Upper lobe of right lung (tissue), 1 donor: ENCODE measurements at regions not wholly inside any gene's neighbourhood (a gene's known extent, or its start where the extent isn't known, plus 50 kb on each side); places are given as distances from the start of the nearest gene placed in this dataset.

Experiments
- ATAC-seq: fragments of 200-7000 bp; cut with Tn5 transposase; one replicate; pipeline ENCODE4 v1.9.1; 2020; ENCODE audit warnings: mild to moderate bottlenecking, moderate library complexity
- DNase-seq: peaks from one replicate; pipeline ENCODE4 v3.0.0-alpha.2; 2020
- H3K27ac ChIP-seq: fragments of 200-600 bp; one replicate; pipeline ENCODE4 v1.8.0; 2022
- H3K27me3 ChIP-seq: fragments of 200-600 bp; one replicate; pipeline ENCODE4 v1.8.0; 2022; ENCODE audit warnings: mild to moderate bottlenecking
- H3K36me3 ChIP-seq: fragments of 200-600 bp; one replicate; pipeline ENCODE4 v1.8.0; 2022
- H3K4me1 ChIP-seq: fragments of 200-600 bp; one replicate; pipeline ENCODE4 v1.8.0; 2022
- H3K4me3 ChIP-seq: fragments of 200-600 bp; one replicate; pipeline ENCODE4 v1.8.0; 2022; ENCODE audit warnings: mild to moderate bottlenecking
- H3K9me3 ChIP-seq: fragments of 200-600 bp; one replicate; pipeline ENCODE4 v1.8.0; 2022
- intact Hi-C: fragments of 100-400 bp; cut with DNase I; formaldehyde crosslinking; loops from one replicate; pipeline ENCODE4 v1.11.0; 2022
- TF ChIP-seq, protein P1 (sequence below): fragments of 200-600 bp; IDR thresholded peaks from one replicate; pipeline ENCODE4 v1.8.0; 2022; ENCODE audit warnings: antibody characterized with exemption
- donor health status: DM: no; HTN: yes; CAD: no; lungs with severe emphysema.

DNA sequence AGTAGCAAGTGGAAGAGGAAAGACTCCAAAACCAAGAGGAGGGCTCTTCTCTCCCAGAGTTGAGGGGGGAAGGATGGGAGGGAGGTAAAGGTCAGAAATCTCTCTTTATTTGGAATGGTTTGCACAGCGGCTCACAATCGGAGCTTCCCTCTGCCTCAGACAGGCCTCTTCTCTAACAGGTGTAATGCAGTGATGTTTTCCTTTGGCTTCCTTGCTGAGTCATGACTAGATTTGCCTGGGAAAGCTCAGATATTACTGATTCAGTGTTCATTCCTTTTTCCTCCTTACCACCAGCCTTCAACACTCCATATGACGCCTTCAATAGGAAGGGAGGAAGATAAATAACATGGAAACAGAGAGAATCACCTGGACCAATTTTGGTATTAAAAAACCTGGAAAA lies 136.6 kb downstream of the RNF152 start:
- Histone ChIP-seq H3K9me3 (no peaks in the 10 kb centered on the region), H3K27me3 (no peaks in the 10 kb centered on the region), H3K27ac (no peak overlapping the region), H3K36me3 (no peaks in the 10 kb centered on the region), H3K4me3 (no peak overlapping the region), H3K4me1 (no peaks in the 10 kb centered on the region)
- DNase-seq (no peak), ATAC-seq (no peak)
- intact Hi-C loops: no loop called here
- TF ChIP-seq, protein P1, sequence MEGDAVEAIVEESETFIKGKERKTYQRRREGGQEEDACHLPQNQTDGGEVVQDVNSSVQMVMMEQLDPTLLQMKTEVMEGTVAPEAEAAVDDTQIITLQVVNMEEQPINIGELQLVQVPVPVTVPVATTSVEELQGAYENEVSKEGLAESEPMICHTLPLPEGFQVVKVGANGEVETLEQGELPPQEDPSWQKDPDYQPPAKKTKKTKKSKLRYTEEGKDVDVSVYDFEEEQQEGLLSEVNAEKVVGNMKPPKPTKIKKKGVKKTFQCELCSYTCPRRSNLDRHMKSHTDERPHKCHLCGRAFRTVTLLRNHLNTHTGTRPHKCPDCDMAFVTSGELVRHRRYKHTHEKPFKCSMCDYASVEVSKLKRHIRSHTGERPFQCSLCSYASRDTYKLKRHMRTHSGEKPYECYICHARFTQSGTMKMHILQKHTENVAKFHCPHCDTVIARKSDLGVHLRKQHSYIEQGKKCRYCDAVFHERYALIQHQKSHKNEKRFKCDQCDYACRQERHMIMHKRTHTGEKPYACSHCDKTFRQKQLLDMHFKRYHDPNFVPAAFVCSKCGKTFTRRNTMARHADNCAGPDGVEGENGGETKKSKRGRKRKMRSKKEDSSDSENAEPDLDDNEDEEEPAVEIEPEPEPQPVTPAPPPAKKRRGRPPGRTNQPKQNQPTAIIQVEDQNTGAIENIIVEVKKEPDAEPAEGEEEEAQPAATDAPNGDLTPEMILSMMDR: no peak

DNA sequence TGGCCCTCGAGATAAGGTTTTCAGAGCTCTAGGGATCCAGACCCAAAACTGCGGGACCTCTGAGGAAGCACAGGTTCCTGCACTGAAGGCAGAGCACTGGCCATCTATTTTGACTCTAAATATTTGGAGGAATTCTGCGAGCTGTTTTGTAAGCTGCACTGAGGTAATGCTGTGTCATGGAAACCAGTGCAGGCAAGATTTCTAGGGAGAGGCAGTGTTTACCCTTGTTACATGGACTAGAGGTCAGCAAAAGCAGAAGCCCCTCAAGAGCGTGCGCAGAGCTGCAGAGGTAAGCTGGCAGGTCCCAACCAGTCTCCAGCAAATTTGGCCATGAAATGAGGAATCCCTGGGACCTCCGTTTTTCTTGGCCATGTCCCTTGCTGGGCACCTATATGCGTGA lies 137.3 kb downstream of the RNF152 start:
- intact Hi-C loops: no loop called here
- TF ChIP-seq, protein P1: no peak
- Histone ChIP-seq H3K4me1 (no peaks in the 10 kb centered on the region), H3K4me3 (no peak overlapping the region), H3K27ac (no peak overlapping the region), H3K9me3 (no peaks in the 10 kb centered on the region), H3K27me3 (no peaks in the 10 kb centered on the region), H3K36me3 (no peaks in the 10 kb centered on the region)
- DNase-seq: no peak
- no peak for ATAC-seq

DNA sequence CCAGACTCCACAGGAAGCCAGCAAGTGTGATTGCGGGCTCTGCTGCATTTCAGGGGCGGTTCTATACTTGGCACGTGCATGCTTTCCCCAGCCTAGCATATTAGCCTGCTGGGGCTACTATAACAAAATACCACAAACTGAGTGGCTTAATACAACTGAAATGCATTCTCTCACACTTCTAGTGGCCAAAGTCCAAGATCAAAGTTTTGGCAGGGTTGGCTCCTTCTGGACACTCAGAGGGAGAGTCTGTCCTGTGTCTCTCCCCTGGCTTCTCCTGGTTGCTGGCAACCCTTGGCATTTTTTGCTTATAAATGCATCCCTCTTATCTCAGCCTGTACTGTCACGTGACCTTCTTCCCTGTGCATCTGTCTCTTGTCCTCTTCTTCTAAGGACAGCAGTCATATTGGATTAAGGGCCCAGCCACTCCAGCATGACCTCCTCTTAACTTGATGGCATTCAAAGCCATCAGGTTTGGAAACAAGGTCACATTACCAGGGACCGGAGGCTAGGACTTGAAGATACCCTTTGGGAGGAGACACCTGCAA lies 138.7 kb downstream of the RNF152 start:
- ATAC-seq (no peak), DNase-seq (no peak)
- no peak overlapping the region for H3K4me3 ChIP-seq
- no peaks in the 10 kb centered on the region for H3K27me3 ChIP-seq
- TF ChIP-seq, protein P1: no peak
- H3K9me3 ChIP-seq: no peaks in the 10 kb centered on the region
- H3K4me1 ChIP-seq: no peaks in the 10 kb centered on the region
- intact Hi-C loops: no loop called here
- no peaks in the 10 kb centered on the region for H3K36me3 ChIP-seq
- H3K27ac ChIP-seq: no peak overlapping the region

DNA sequence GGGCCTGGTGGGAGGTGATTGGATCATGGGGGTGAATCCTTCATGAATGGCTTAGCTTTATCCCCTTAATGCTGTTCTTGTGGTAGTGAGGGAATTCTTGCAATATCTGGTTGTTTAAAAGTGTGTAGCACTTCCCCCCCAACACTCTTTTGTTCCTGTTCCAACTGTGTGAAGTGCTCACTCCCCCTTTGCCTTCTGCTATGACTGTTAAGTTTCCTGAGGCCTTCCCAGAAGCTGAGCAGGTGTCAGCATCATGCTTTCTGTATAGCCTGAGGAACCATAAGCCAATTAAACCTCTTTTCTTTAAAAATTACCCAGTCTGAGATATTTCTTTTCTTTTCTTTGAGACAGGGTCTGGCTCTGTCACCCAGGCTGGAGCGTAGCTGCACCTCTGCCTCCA lies 139.4 kb downstream of the RNF152 start:
- ATAC-seq: no peak
- TF ChIP-seq, protein P1: no peak
- DNase-seq: no peak
- H3K27me3 ChIP-seq: no peaks in the 10 kb centered on the region
- H3K27ac ChIP-seq: no peak overlapping the region
- H3K4me1 ChIP-seq: no peaks in the 10 kb centered on the region
- no peak overlapping the region for H3K4me3 ChIP-seq
- intact Hi-C loops: no loop called here
- H3K9me3 ChIP-seq: no peaks in the 10 kb centered on the region
- no peaks in the 10 kb centered on the region for H3K36me3 ChIP-seq

DNA sequence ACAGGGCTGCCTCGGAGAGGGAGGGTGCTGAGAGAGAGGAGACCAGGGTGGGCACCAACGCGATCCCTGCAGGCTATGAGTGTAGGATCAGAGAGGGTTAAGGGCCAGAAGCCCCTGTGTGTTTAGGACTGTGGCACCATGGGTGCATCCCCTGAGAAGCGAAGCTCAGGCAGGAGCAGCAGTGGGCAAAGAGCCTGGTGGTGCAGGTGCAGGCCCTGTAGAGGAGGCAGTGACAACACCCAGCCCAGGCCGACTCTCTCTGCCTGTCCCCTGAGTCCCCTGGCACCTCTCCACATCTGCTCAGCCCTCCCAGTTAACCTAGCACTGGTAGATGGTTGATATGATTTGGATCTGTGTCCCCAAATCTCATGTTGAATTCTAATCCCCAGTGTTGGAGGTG lies 139.8 kb downstream of the RNF152 start:
- intact Hi-C loops: no loop called here
- DNase-seq (no peak), ATAC-seq (no peak)
- H3K4me3 ChIP-seq: no peak overlapping the region
- no peak overlapping the region for H3K27ac ChIP-seq
- no peaks in the 10 kb centered on the region for H3K27me3 ChIP-seq
- TF ChIP-seq, protein P1: no peak
- H3K9me3 ChIP-seq: no peaks in the 10 kb centered on the region
- H3K36me3 ChIP-seq: no peaks in the 10 kb centered on the region
- H3K4me1 ChIP-seq: no peaks in the 10 kb centered on the region
